Calu3 (cell line): ENCODE measurements at regions not wholly inside any gene's neighbourhood (a gene's known extent, or its start where the extent isn't known, plus 50 kb on each side); places are given as distances from the start of the nearest gene placed in this dataset.

ENCODE experiments used
- BruUV-seq: library from RNA; stranded (reverse); fragments of 400-500 nt; replicated peaks from 2 replicates; lab custom pipeline; 2021; lab: Mats Ljungman, UMichigan
- CTCF ChIA-PET: fragments of 300-600 bp; sonication (Branson Sonifier 250); formaldehyde crosslinking; loops from one replicate; lab custom pipeline; 2022; ENCODE audit warnings: antibody characterized with exemption; lab: Charles Lee
- DNase-seq: peaks from one replicate; pipeline ENCODE4 v3.0.0; 2022
- H3K27ac Mint-ChIP-seq: one replicate; pipeline ENCODE4 v1.8.0; 2022; ENCODE audit warnings: mixed read lengths; ENCODE audit not compliant: unreplicated experiment
- H3K27me3 Mint-ChIP-seq: one replicate; pipeline ENCODE4 v1.8.0; 2022; ENCODE audit warnings: mixed read lengths; ENCODE audit not compliant: unreplicated experiment
- H3K36me3 Mint-ChIP-seq: one replicate; pipeline ENCODE4 v1.8.0; 2022; ENCODE audit warnings: mild to moderate bottlenecking, moderate library complexity, mixed read lengths; ENCODE audit not compliant: insufficient read depth, unreplicated experiment
- H3K4me1 Mint-ChIP-seq: one replicate; pipeline ENCODE4 v1.8.0; 2022; ENCODE audit warnings: mild to moderate bottlenecking, low read depth, mixed read lengths; ENCODE audit not compliant: unreplicated experiment
- H3K4me3 Mint-ChIP-seq: one replicate; pipeline ENCODE4 v1.8.0; 2022; ENCODE audit warnings: mild to moderate bottlenecking, low read depth, moderate library complexity, mixed read lengths; ENCODE audit not compliant: unreplicated experiment
- H3K9me3 Mint-ChIP-seq: one replicate; pipeline ENCODE4 v1.8.0; 2022; ENCODE audit warnings: low read depth, mixed read lengths; ENCODE audit not compliant: unreplicated experiment
- CTCF ChIP-seq: fragments of 200-600 bp; IDR thresholded peaks from one replicate; pipeline ENCODE4 v1.8.0; 2022; ENCODE audit warnings: antibody characterized with exemption; ENCODE audit not compliant: unreplicated experiment
- intact Hi-C: fragments of 100-400 bp; cut with micrococcal nuclease; formaldehyde crosslinking; loops from one replicate; pipeline ENCODE4 v1.10.0; 2022; ENCODE audit not compliant: unreplicated experiment

GRCh38 chr2:209114588-209115240 is 309.1 kb upstream of the MAP2 start:
- H3K27me3 Mint-ChIP-seq = no peaks in the 10 kb centered on the region

GRCh38 chr2:209121691-209122090 is 302.2 kb upstream of the MAP2 start:
- intact Hi-C loops = no loop called here
- no TSS peak for BruUV-seq

More at GRCh38 chr2:209114588-209115240, 309.1 kb upstream of the MAP2 start:
- no peak for DNase-seq
- no peaks in the 10 kb centered on the region for H3K9me3 Mint-ChIP-seq
- intact Hi-C loops = no loop called here
- TF ChIP-seq CTCF = no peak
- CTCF ChIA-PET = no interaction called here
- H3K36me3 Mint-ChIP-seq = no peaks in the 10 kb centered on the region
- no TSS peak for BruUV-seq
- no peaks in the 10 kb centered on the region for H3K4me1 Mint-ChIP-seq
- no peak overlapping the region for H3K4me3 Mint-ChIP-seq
- H3K27ac Mint-ChIP-seq = no peak overlapping the region

GRCh38 chr2:209125291-209125690 is 298.6 kb upstream of the MAP2 start:
- no peaks in the 10 kb centered on the region for H3K9me3 Mint-ChIP-seq
- DNase-seq = no peak
- no TSS peak for BruUV-seq

More at GRCh38 chr2:209121691-209122090, 302.2 kb upstream of the MAP2 start:
- no peak for TF ChIP-seq CTCF
- no peaks in the 10 kb centered on the region for H3K9me3 Mint-ChIP-seq
- no peaks in the 10 kb centered on the region for H3K4me1 Mint-ChIP-seq
- CTCF ChIA-PET = no interaction called here
- no peaks in the 10 kb centered on the region for H3K36me3 Mint-ChIP-seq
- no peaks in the 10 kb centered on the region for H3K27me3 Mint-ChIP-seq
- no peak overlapping the region for H3K27ac Mint-ChIP-seq
- no peak overlapping the region for H3K4me3 Mint-ChIP-seq
- DNase-seq = no peak

GRCh38 chr2:209138079-209138478 is 285.8 kb upstream of the MAP2 start:
- H3K4me1 Mint-ChIP-seq = peaks cover 4% of the 10 kb centered on the region
- no peaks in the 10 kb centered on the region for H3K36me3 Mint-ChIP-seq
- H3K27ac Mint-ChIP-seq = no peak overlapping the region
- DNase-seq = no peak
- no TSS peak for BruUV-seq
- intact Hi-C loops = no loop called here
- CTCF ChIA-PET = no interaction called here
- no peak overlapping the region for H3K4me3 Mint-ChIP-seq
- peaks cover 2% of the 10 kb centered on the region for H3K9me3 Mint-ChIP-seq
- no peaks in the 10 kb centered on the region for H3K27me3 Mint-ChIP-seq
- TF ChIP-seq CTCF = no peak

More at GRCh38 chr2:209125291-209125690, 298.6 kb upstream of the MAP2 start:
- Mint-ChIP-seq H3K4me3 (no peak overlapping the region), H3K27me3 (no peaks in the 10 kb centered on the region), H3K36me3 (peaks cover 5% of the 10 kb centered on the region), H3K27ac (no peak overlapping the region), H3K4me1 (no peaks in the 10 kb centered on the region)
- intact Hi-C loops = no loop called here
- CTCF ChIA-PET = no interaction called here
- TF ChIP-seq CTCF = no peak
